Transverse colon (tissue), 4 donors: ENCODE measurements at regions not wholly inside any gene's neighbourhood (a gene's known extent, or its start where the extent isn't known, plus 50 kb on each side); places are given as distances from the start of the nearest gene placed in this dataset.

ENCODE experiments used
- DNase-seq: peaks from one replicate; pipeline ENCODE4 v3.0.0-alpha.2; 2019
- H3K27ac ChIP-seq, 4 donors: fragments of 200-600 bp; sonication (generic); 2 replicates each; pipeline ENCODE4 v1.5.1; 2016 to 2018; ENCODE audit warnings: inconsistent platforms in 4 of 4
- H3K27me3 ChIP-seq: fragments of 200-600 bp; sonication (generic); 2 replicates; pipeline ENCODE4 v1.5.1; 2017; ENCODE audit warnings: inconsistent platforms
- H3K36me3 ChIP-seq, 4 donors: fragments of 200-600 bp; sonication (generic); 2 replicates each; pipeline ENCODE4 v1.5.1; 2017 to 2019; ENCODE audit warnings: inconsistent platforms in 4 of 4
- H3K4me1 ChIP-seq, 4 donors: fragments of 200-600 bp; sonication (generic); 2 replicates each; pipeline ENCODE4 v1.5.1; 2017 to 2020; ENCODE audit warnings: inconsistent platforms in 4 of 4
- H3K4me3 ChIP-seq, 4 donors: fragments of 200-600 bp; sonication (generic); 1 replicate in 1 of 4; 2 replicates in 3 of 4; pipeline versions ENCODE4 v1.5.1 to v1.6.1; 2017 to 2019; ENCODE audit warnings: inconsistent platforms in 4 of 4
- H3K9me3 ChIP-seq, 2 donors: fragments of 200-600 bp; sonication (generic); 2 replicates each; pipeline ENCODE4 v1.5.1; 2017 to 2019; ENCODE audit warnings: inconsistent platforms in 2 of 2
- CTCF ChIP-seq, 5 experiments: fragments of 200-600 bp in 3 of 5; fragments of 450-650 bp in 2 of 5; sonication (generic) in 3 of 5; IDR thresholded peaks; 1 replicate in 2 of 5; 2 replicates in 3 of 5; pipeline ENCODE4 v1.5.1; 2016 to 2017; ENCODE audit warnings: antibody characterized with exemption in 5 of 5, inconsistent platforms in 3 of 5, mild to moderate bottlenecking in 2 of 5, moderate library complexity in 1 of 5
- EP300 ChIP-seq: sonication (generic); formaldehyde crosslinking; IDR thresholded peaks from one replicate; pipeline ENCODE4 v1.6.1; 2017; ENCODE audit warnings: antibody characterized with exemption, low read depth
- POLR2A ChIP-seq: fragments of 450-650 bp; IDR thresholded peaks from one replicate; pipeline ENCODE4 v1.6.1; 2016; ENCODE audit warnings: antibody characterized with exemption, mild to moderate bottlenecking, moderate library complexity
- POLR2AphosphoS5 ChIP-seq, 3 donors: sonication (generic); formaldehyde crosslinking; IDR thresholded peaks; one replicate each; pipeline ENCODE4 v1.6.1; 2016; ENCODE audit warnings: antibody characterized with exemption in 3 of 3
- WGBS, 2 donors: methylation state at CpG; one replicate each; pipeline ENCODE4 v1.1.5; 2018; ENCODE audit warnings: low coverage in 1 of 2; 5-methylcytosine and 5-hydroxymethylcytosine counted together
- in situ Hi-C, 4 donors: fragments of 200-750 bp; cut with MboI; loops; one replicate each; pipeline versions ENCODE4 v1.15.0 to v1.15.1; 2017; ENCODE audit warnings: low sequenced_read_pairs in 3 of 4, low pct_ligation_motif_present in 1 of 4, low pct_unique_long_range_greater_than_20kb in 1 of 4
- intact Hi-C: fragments of 100-400 bp; cut with DNase I; formaldehyde crosslinking; loops from one replicate; pipeline ENCODE4 v1.15.1; 2023; ENCODE audit warnings: low total_unique reads

- TF ChIP-seq EP300, result no peak
- TF ChIP-seq POLR2AphosphoS5 (IDR thresholded peaks at IDR 0.05), result no peak
- TF ChIP-seq POLR2A, result no peak
- TF ChIP-seq CTCF (IDR thresholded peaks at IDR 0.05), result no peak
- intact Hi-C loops, result no loop called here
Measured at GRCh38 chr10:78187371-78187770, 153.7 kb downstream of the RPS24 start.

DNA sequence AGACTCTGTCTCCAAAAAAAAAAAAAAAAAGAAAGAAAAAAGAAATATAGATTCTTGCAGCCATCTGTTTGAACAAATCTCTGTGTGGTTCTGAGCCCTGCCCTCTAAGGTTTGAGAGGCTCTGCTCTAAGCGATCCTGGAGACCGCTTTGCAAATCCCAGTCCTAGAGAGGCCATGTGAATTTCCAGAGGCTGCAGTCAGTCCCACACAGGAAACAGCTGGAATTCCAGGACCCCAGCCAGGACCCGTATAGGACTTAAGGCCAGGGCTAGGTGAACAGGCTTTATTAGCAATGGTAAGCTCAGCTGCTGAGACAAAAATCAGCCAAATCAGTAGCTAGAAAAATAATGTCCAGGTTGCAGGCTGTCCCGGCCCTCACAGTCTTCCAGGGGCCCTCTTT, 154.8 kb downstream of the RPS24 start:
- Histone ChIP-seq H3K9me3 (peaks cover 1 to 4% of the 10 kb centered on the region in 2 donors), H3K27me3 (no peaks in the 10 kb centered on the region), H3K4me1 (no peaks in the 10 kb centered on the region), H3K4me3 (no peak overlapping the region), H3K27ac (no peak overlapping the region), H3K36me3 (no peaks in the 10 kb centered on the region)
- TF ChIP-seq CTCF (IDR thresholded peaks at IDR 0.05) (no peak), POLR2AphosphoS5 (IDR thresholded peaks at IDR 0.05) (no peak), POLR2A (no peak), EP300 (no peak)
- DNase-seq, result no peak
- intact Hi-C loops (no loop called here), in situ Hi-C loops (no loop called here)
- 80% methylated on average over 4 of the region's 4 CpGs; no CpG with 5 or more reads in 1 of the 2 donors for WGBS, 2 donors

More at GRCh38 chr10:78187371-78187770, 153.7 kb downstream of the RPS24 start:
- 98 to 100% methylated on average over 2 of the region's 2 CpGs for WGBS, 2 donors
- in situ Hi-C loops, result no loop called here
- H3K36me3 ChIP-seq, result no peaks in the 10 kb centered on the region
- H3K4me3 ChIP-seq, result no peak overlapping the region
- H3K27ac ChIP-seq, result no peak overlapping the region
- no peak for DNase-seq
- H3K27me3 ChIP-seq, result no peaks in the 10 kb centered on the region
- no peaks in the 10 kb centered on the region for H3K9me3 ChIP-seq
- H3K4me1 ChIP-seq, result no peaks in the 10 kb centered on the region

- TF ChIP-seq POLR2AphosphoS5 (IDR thresholded peaks at IDR 0.05) (no peak), POLR2A (no peak), EP300 (no peak), CTCF (IDR thresholded peaks at IDR 0.05) (no peak)
- Histone ChIP-seq H3K27ac (no peak overlapping the region), H3K4me3 (no peak overlapping the region), H3K9me3 (peaks cover 2 to 4% of the 10 kb centered on the region in 2 donors), H3K36me3 (no peaks in the 10 kb centered on the region), H3K27me3 (no peaks in the 10 kb centered on the region), H3K4me1 (no peaks in the 10 kb centered on the region)
- DNase-seq, result no peak
- in situ Hi-C loops, result no loop called here
- intact Hi-C loops, result no loop called here
- WGBS, 2 donors, result 70 to 90% methylated on average over 2 to 10 of the region's 10 CpGs
Measured at GRCh38 chr10:78190051-78190825, 156.6 kb downstream of the RPS24 start.

- H3K9me3 ChIP-seq, result peaks cover 2 to 4% of the 10 kb centered on the region in 2 donors
- no peak overlapping the region for H3K4me3 ChIP-seq
- no peaks in the 10 kb centered on the region for H3K4me1 ChIP-seq
- no peaks in the 10 kb centered on the region for H3K36me3 ChIP-seq
- no peak overlapping the region for H3K27ac ChIP-seq
- no peak for DNase-seq
- intact Hi-C loops, result no loop called here
- in situ Hi-C loops, result no loop called here
- no peak for TF ChIP-seq POLR2AphosphoS5 (IDR thresholded peaks at IDR 0.05)
- no peak for TF ChIP-seq EP300
- TF ChIP-seq CTCF (IDR thresholded peaks at IDR 0.05), result no peak
- no peak for TF ChIP-seq POLR2A
- 90 to 92% methylated on average over 2 to 3 of the region's 3 CpGs for WGBS, 2 donors
- no peaks in the 10 kb centered on the region for H3K27me3 ChIP-seq
Measured at GRCh38 chr10:78191301-78191700, 157.6 kb downstream of the RPS24 start.
